ENCODE measurements at regions not wholly inside any gene's neighbourhood (a gene's known extent, or its start where the extent isn't known, plus 50 kb on each side); places are given as distances from the start of the nearest gene placed in this dataset.

DNA sequence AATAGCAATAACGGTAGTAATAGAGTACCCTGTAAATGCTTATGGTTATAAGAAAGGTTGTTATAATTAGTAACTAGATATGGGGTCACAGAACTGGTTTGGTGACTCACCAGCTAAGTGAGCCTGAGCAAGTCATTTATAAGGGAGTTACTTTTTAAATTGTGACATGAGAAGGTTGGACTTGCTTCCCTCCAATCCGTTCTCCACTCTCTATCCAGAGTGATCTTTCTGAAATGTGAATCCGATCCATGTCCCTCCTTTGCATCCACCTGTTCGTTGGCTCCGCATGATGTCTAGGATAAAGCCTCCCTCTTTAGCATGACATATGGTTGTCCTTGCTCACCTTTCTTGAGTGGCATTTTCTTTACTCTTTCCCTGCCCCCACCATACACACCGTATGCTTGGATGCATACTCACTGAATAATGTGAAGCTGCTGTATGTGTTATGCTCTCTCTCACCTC is 83.1 kb downstream of the CDC42EP3 start:
- TF ChIP-seq, protein P1, sequence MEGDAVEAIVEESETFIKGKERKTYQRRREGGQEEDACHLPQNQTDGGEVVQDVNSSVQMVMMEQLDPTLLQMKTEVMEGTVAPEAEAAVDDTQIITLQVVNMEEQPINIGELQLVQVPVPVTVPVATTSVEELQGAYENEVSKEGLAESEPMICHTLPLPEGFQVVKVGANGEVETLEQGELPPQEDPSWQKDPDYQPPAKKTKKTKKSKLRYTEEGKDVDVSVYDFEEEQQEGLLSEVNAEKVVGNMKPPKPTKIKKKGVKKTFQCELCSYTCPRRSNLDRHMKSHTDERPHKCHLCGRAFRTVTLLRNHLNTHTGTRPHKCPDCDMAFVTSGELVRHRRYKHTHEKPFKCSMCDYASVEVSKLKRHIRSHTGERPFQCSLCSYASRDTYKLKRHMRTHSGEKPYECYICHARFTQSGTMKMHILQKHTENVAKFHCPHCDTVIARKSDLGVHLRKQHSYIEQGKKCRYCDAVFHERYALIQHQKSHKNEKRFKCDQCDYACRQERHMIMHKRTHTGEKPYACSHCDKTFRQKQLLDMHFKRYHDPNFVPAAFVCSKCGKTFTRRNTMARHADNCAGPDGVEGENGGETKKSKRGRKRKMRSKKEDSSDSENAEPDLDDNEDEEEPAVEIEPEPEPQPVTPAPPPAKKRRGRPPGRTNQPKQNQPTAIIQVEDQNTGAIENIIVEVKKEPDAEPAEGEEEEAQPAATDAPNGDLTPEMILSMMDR (IDR thresholded peaks at IDR 0.05 in 8 of 11, conservative IDR thresholded peaks at IDR 0.05 in 3 of 11) = no peak
- TF ChIP-seq POLR2AphosphoS5 (IDR thresholded peaks at IDR 0.05) = no peak
